Activated CD8-positive, alpha-beta memory T cell treated with anti-CD3 and anti-CD28 coated beads, Interleukin-2, amount 50 U/mL, for 24 hours (primary cell): ENCODE measurements at regions not wholly inside any gene's neighbourhood (a gene's known extent, or its start where the extent isn't known, plus 50 kb on each side); places are given as distances from the start of the nearest gene placed in this dataset.
A peak's percentile ranks its signal among the peaks of the same experiment; 100 is the strongest.

ENCODE experiments used
- DNase-seq: peaks from one replicate; pipeline ENCODE4 v3.0.0-alpha.2; 2020; ENCODE audit errors: extremely low read depth

DNA sequence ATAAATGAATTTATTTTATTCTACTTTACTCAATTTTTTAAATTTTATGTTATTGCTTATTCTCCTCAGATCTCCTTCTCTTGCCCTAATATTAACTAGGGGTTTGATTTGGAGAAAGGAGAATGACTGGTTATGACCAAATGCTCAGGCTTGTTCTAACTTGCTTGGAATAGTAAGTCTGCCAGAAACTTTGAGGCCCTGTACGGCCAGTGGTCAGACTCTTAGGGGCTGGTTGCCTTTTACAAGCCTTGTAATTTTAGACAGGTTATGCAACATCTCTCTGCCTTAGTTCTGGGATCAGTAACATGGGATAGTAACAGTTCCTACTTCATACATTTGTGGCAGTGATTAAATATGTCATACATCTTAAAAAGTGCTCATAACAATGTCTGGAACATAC, 279.5 kb downstream of the DUSP10 start:
- no peak for DNase-seq

DNA sequence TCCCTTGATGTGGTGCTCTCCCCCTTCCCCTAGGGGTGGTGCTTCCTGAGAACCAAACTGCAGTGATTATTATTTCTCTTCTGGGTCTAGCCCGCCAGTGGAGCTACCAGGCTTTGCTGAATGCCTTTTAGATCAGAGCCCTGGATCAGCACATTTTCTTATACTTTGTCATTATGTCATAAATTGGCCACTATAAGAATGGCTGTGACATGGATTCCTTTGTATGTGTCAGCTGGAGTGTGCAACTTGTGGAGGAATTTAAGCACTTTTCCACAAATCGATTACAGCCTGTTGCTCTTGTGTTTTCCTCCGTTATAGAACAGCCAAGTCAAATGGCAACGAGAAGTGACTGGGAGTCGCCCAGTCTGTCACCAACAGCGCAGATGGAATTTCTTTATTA, 273.3 kb downstream of the DUSP10 start:
- DNase-seq, result no peak

DNA sequence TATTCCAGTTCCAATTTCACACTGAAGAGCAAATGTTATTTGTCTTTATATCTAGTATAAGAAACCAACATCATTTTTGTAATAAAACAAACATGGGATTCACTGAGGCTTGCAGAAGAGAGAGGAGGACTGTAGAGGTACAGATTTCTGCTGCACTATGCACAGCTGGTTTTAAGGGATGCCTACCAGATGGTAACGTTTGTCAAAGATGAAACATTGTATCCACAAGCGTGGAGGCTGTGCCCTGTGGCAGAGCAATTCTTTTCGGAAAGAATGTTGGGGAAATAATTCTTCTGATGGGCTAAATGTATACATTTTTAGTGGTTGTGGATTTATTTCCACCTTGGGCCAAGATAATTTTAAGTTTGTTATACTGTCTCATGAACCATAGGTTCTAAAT, 272.4 kb downstream of the DUSP10 start:
- no peak for DNase-seq

DNA sequence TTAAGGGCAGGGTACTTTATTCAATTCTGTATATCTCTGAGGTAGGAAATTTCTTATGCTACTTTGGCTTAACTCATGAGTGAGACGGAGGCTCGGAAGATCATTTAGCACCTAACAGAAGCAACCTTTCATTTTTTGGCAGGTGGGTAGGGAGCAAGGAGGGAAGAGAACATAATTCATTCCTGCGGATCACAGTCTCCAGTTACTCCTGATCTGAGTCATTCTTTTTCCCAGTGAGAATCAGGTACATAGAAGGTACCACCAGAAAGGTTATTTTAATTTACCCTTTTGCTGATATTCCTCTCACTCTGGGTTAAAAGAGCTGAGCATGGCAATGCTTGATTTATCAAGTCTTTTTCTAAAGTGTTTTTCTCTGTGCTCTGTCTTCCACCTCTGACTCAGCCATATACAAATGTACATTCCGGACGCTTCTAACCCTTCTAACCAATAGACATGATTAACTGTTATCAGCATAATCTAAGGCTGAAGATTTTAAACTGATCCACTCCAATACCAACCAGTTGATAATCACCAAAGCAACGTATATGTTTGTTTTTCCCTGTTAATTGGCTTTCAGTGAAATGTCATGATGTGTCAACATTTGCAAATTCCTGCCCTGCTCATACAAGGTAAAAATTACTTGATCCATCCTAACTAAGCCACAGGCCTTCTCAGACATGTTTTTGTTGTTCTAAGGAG, 271.7 kb downstream of the DUSP10 start:
- DNase-seq, result no peak

DNA sequence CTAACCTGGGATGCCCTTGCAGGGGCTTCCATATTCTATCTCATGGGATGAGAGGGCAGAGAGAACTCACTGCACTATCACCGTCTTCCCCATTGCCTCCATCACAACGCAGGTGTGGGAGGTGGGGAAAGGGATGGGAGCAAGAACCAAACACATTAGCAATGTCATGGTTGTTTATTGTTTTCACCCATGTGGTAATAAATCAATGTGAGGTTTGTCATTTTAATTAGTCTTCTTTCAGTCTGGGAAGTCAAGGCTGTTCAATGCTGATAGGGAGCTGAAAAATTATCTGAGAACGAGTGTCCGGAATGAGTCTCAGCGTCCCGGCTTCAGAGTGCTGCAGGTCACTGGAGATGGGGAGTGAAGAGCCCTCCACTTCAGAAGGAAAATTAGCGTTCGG, 268.5 kb downstream of the DUSP10 start:
- DNase-seq, result no peak

DNA sequence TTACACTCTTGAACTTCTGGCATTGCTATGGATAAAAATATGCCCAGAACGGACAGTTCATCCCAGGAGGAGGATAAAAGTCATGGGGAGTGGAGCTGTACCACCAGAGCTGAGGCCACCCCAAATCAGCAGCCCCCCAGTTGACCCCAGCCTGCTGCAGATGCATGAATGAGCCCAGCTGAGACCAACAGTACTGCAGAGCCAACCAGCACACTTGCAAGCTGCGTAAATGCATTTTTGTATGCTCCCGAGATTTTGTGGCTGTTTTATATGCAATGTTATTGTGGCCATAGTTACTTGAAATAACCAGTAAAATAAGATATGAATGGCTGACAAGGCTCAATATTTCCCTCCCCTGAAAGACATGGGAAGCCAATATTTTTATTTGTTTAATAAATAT, 264.6 kb downstream of the DUSP10 start:
- no peak for DNase-seq

DNA sequence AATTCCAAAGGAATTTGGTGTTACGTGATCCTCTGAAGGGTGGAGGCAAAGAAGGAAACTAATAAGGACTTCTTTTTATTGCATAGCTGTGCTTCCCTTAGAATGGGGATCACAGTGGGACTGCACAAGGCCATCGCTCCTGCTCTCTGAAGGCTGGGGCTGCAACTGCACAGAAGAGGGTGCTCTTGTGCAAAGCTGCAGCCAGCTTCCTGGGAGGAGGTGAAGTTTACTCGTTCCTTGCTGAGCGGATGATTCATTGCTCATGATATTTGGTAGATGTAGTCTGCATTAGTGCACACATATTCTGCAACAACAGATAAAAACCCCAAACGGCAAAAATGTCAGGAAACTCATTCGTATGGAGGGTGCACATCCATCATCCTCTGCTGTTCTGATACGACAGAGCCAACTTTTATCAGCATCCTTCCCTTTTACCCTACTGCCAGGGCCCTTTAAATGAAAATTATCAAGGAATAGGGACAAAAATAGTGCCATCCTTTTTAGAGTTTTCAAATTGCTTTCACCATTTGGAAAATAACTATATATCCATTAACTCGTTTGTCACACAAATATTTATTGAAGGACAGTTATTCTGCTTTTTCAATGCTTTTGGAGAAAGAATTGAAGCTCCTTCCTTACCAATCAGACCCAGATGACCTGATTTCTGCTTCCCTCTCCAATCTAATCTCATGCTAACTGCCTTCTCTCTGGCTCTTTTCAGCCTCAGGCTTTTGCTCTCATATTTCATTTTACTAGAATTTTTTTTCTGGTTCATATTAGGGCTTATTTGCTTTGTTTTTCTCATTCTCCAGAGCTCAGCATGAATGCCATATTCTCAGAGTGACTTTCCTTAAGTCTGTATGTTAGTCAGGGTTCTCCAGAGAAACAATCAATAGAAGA, 263.6 kb downstream of the DUSP10 start:
- DNase-seq, result peak; percentile 4

DNA sequence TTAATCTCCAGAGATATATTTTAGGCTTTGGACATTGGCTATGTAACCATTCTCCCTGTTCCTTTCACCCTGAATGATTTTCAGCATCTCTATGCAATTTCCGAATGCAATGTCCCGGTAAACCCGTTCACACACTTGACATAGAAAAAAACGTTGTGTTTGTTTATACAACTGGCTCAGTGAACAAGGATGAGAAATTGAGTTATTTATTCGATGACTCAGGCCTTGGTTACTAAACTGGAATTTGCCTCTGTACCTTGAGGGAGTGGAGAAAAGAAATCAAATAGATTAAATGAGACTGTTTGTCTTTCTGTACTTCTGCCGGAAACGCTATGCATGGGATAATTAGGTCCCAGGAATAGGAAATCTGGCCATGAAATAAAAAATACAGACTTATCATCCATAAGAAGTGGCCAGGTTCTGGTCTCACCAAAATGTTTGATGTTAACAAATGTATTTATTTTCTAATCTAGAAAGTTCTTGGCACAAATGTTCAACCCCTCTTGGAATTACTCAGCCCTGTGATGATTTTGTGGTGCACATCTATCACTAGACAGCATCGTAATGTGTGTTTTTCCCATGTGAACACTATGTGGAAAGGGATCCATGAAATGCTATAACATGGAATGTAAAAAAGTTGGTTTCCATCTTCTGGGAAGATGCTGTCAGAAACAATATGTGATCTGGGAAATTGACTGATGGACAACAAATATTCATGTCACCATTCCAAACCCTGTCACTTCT, 253.9 kb downstream of the DUSP10 start:
- DNase-seq, result no peak

DNA sequence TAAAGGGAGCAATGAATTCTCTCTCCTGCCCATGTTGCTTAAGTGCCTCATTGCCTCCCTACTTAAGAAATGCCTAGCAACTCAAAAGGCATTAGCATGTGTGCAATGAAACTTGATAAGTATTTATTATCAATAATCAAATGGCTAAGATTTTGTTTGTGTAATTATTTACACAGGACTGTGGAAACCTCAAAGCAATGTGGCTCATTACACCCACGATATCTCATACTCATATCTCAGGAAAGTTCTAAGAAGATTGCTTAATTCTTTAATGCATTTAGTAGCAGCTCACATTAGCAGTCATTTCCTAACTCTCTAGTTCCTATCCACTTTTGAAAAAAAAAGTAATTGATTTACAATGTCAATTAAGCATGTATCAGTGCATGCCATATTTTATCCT, 253.3 kb downstream of the DUSP10 start:
- DNase-seq, result no peak

DNA sequence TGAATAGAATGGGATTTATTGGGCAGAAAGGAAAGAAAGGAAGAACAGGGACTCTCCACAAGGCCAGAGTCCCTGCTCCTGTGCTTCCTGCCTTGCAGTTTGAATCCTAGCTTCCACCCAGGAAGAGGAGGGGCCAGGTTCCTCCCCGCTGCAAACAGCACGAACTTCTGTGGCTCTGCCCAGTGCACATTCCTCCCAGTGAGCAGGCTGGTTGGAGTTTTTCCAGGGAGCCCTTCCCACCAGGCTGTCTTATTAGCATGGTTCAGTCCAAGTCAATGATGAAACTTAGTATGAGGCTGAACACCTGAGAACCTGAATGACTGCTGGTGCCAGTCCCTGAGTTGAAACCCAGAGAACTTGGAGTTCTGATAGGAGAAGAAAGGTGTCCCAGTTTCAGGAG, 247.2 kb downstream of the DUSP10 start:
- no peak for DNase-seq

DNA sequence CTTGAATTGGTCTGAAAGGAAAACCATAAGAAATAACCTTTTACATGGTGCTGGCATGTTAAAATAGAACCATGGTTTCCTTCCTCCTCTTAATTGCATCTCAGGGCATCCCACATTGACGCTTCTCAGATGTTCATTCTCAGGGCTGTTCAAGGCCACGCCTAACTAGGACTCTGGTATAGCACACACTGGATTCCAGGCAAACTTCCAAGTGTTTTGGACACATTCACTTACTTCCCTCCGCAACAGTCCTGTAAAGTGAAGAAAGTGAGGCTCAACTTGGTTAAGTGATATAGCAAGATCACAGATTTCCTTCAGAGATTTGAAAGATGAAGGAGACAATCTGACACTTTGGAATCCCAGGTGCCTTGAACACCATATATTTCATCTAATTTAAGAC, 244.8 kb downstream of the DUSP10 start:
- no peak for DNase-seq

DNA sequence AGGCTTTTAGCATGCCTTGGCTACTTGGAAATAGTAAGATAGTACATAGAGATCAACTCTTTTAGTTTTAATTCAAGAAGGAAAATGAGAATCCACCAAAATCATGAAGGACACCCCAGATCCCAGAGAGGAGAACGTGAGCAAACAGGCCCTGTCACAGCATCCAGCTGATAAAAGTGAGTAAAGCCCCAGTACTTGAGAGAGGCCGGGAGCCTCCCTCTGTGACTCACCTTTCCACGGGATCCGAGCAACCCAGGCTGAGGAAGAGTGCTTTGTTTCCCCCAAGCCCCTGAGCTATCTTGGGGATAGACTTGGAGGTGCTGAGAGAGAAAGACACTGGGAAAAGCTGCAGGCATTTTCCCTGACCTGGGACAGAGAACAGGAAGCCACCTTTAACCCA, 238.6 kb downstream of the DUSP10 start:
- DNase-seq, result no peak

DNA sequence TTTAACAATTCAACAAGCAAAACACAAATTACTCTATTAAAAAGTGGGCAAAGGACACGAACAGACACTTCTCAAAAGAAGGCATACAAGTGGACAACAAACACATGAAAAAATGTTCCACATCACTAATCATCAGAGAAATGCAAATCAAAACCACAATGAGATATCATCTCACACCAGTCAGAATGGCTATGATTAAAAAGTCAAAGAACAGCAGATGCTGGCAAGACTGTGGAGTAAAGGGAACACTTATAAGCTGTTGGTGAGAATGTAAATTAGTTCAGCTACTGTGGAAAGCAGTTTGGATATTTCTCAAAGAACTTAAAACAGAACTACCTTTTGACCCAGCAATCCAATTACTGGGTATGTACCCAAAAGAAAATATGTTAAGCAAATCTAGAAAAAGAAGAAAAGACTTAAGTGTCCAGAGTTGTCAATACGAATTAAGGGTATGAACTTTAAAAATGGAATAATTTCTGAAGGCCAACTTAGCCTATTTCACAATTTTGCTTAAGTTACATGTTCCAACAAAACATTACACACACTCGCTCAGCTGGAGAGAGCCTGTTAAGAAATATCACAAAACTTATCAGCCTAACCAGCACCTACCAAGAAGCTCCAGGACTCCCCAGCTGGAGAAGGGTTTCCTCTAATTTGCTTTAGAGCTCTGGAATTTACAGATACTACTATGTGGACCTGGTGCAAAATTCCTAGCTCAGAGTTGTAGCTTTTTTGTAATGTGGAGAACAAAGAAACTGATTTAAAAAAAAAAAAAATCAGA, 232.1 kb downstream of the DUSP10 start:
- DNase-seq, result no peak

DNA sequence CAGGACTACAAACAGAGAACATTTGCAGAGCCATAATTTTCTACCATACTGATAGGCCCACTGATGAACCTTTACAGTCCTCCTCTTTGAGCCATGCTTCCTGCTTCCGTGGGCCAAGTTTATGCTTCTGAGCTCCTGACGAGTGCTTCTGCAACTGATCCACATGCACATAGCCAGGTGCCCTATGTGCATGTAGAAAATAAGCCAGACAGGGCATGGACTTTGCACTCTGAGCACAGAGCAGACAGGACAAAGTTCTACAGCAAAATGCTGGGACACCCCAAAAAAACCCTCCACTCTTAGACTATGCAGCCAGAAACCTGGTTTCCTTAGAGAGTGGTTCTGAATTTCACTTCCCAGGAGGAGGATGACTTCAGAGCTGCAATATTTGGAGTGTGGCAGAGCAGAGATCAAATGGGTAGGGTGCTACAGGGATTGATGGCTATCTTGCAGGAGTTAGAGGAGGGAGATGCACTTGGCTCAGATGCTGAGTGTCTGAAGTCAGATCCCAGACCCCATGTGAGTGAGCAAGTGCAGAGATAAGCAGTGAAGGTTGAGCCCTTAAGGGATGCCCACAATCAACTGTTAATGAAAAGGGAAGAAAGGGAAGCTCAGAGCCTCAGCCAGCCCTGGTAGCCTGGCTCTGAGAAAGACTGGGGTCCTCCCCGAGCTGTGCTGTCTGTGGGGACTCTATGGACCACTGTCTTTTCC, 230.9 kb downstream of the DUSP10 start:
- DNase-seq, result no peak

DNA sequence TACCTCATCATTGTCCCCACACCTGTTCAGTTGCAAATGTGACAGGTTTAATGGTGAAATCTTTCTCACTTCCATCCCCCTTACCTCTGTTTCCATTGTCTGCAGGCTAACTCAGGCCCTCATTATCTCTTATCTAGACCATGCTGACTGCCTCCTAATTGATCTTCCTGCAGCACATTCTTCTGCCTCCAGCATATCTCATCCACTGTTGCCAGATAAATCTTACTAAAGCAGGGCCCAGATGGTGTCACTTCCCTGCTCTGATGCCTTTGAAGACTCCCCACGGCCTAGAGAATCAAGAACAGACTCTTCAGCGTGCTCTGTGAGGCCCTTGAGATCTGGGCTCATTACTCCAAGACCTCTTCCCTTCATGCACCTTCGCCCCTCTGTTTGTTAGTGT, 230.1 kb downstream of the DUSP10 start:
- DNase-seq, result no peak

DNA sequence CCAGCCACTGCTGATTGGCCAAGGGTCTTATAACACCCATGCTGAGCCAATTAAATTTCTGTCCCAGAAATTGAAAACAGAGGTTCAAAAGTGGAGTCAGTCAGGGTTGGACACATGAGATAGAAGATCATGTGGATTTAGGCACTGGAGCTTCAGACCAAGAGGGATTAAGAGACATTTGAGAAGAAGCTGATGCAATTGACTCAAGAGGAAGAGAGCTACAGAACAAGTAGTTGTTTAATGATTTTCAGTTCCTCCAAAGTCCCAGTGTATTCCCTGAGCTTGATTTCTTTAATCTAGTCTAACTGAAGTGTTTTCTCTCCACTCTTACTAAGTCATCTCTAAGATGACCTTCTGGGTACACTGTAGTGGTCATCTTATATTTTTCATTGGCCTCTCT, 227.1 kb downstream of the DUSP10 start:
- no peak for DNase-seq

DNA sequence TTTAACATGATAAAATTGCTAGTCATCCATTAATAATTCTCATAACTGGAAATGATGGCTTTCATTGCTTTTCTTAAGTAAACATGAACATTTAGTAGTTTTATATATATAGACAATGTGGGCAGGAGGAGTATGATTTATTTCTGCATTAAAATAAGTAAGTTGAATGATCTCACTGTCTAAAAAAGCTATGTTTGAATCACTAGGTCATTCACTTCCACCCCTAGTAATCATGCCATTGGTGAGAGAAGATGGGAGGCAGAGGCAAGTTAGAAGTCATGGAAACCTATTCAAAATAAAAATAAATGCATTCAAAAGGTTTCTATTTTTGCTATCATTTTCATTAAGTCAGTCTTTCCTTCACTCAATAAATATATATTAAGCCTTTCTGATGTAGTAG, 226.4 kb downstream of the DUSP10 start:
- DNase-seq, result no peak

DNA sequence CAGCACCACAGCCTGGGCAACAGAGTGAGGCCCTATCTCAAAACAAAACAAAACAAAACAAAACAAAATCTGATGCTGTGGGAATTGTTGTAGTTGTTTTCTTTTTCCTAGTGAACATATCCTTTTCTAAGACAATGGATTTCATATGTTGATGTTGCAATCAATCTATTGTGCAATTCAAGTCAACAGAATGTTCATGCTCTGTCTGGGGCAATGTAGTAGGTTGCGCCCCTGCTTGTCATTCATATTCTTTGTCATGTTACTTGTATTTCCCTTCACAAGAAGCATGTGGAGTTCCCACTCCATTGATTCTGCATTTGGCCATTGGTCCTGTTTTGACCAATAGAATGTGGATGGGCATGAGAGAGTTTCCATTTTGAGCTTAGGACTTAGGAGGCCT, 223.9 kb downstream of the DUSP10 start:
- DNase-seq, result no peak

DNA sequence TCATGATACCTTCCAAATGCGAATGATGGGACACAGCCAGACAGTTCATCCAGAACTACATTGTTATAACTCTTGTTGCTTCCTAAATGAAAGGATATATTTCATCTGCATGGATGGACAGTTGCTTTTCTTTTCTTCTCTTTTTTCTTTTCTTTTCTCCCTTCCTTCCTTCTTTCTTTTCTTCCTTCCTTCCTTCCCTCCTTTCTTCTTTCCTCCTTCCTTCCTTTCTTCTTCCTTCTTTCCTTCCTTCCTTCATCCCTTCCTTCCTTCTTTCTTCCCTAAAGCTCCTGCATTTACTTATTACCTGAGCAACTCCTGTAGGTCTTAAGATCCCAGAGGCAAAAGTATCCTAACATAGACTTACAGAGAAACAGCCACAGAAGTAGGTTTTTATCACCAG, 221.6 kb downstream of the DUSP10 start:
- no peak for DNase-seq

DNA sequence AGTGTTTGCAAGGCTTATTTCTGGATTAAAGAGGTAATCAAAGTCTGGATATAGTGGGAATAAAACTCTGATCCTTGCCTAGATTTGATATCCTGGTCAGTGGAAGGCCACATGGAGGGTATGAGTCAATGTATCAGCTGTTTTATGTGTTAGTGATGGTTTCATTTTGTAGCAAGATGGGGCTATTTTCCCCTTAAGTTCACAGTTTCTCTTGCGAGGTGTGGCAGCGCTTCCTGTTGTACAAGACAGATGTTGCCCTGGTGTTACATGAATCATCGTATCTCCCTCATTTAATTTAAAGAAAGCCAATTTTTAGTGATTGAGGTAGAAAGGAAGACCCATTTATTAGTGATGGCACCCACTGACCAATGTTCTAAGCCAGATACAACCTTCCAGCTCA, 220.2 kb downstream of the DUSP10 start:
- no peak for DNase-seq

DNA sequence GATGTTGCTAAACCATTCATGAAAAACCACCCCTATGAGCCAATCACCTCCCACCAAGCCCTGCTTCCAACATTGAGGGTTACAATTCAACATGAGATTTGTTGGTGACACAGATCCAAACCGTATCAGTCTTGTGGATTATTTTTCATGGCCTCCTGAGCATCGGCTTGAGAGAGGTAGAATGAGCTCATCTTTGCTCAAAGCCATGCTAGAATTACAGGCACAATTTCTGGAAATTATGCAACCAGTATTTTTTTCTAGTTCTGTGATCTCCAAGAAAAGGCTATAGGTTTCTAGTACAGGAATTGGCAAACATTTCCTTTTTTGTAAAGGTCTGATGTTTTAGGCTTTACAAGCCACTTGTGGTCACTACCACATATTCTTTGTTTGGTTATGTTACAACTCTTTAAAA, 219.4 kb downstream of the DUSP10 start:
- no peak for DNase-seq
